Erythroblast (primary cell): ENCODE measurements at regions not wholly inside any gene's neighbourhood (a gene's known extent, or its start where the extent isn't known, plus 50 kb on each side); places are given as distances from the start of the nearest gene placed in this dataset.

Experiments
- GATA1 ChIP-seq: IDR thresholded peaks from 2 replicates; pipeline ENCODE4 v1.6.1; 2011; ENCODE audit warnings: low read depth, mild to moderate bottlenecking, control low read depth, low read length, moderate library complexity
- POLR2A ChIP-seq: IDR thresholded peaks from 2 replicates; pipeline ENCODE4 v1.6.1; 2011; ENCODE audit warnings: mild to moderate bottlenecking, low read length

DNA sequence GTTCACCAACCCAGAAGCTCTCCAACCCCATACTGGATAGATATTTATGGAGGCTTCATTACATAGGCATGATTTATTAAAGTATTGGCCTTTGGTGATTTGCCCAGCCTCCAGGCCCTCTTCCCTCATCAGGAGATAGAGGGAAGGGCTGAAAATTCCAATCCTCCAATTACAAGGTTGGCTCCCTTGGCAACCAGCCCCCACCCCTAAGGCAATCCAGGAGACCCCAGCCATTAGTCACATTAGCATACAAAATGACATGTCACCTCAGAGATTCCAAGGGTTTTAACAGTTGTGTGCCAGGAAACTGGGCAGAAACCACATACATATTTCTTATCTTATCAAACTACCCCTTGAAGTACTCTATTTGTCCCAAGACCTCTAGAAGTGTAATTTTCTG, 210.0 kb downstream of the HINT1 start:
- TF ChIP-seq POLR2A, result no peak
- no peak for TF ChIP-seq GATA1
